K562 (cell line): ENCODE measurements at regions not wholly inside any gene's neighbourhood (a gene's known extent, or its start where the extent isn't known, plus 50 kb on each side); places are given as distances from the start of the nearest gene placed in this dataset.

Experiments
- CHD7 ChIP-seq: fragments of 200-600 bp; sonication (generic); IDR thresholded peaks from one replicate; pipeline ENCODE4 v1.6.1; 2012; ENCODE audit warnings: mild to moderate bottlenecking, low read depth, low read length, inconsistent platforms
- ETV5 ChIP-seq: sonication (generic); formaldehyde crosslinking; IDR thresholded peaks from 2 replicates; pipeline ENCODE4 v1.4.0; 2020; ENCODE audit warnings: low read depth, mild to moderate bottlenecking, missing genetic modification reagents
- MLX ChIP-seq, 2 experiments: fragments of 450-650 bp in 1 of 2; sonication (generic) in 1 of 2; formaldehyde crosslinking; conservative IDR thresholded peaks; 2 replicates each; pipeline versions ENCODE4 v1.4.0 to v1.8.1; 2020 to 2022; ENCODE audit warnings: mild to moderate bottlenecking in 1 of 2, missing genetic modification reagents in 1 of 2
- NBN ChIP-seq: fragments of 450-650 bp; IDR thresholded peaks from 2 replicates; pipeline ENCODE4 v1.6.1; 2016; ENCODE audit warnings: low read depth, mild to moderate bottlenecking
- SAFB2 ChIP-seq: fragments of 200-400 bp; formaldehyde crosslinking; IDR thresholded peaks from 2 replicates; pipeline ENCODE4 v1.6.1; 2018; ENCODE audit warnings: borderline replicate concordance, low read length, low read depth, moderate library complexity; ENCODE audit not compliant: severe bottlenecking
- SP1 ChIP-seq: sonication (generic); formaldehyde crosslinking; IDR thresholded peaks from 2 replicates; pipeline ENCODE4 v1.8.1; 2022; ENCODE audit warnings: mild to moderate bottlenecking, missing genetic modification reagents
- THRAP3 ChIP-seq: fragments of 450-650 bp; IDR thresholded peaks from 2 replicates; pipeline ENCODE4 v1.6.1; 2016; ENCODE audit warnings: mild to moderate bottlenecking, inconsistent platforms, borderline replicate concordance
- ZMIZ1 ChIP-seq, 2 experiments: fragments of 150-350 bp in 1 of 2; IDR thresholded peaks; 2 replicates each; pipeline ENCODE4 v1.6.1; 2012 to 2016; ENCODE audit warnings: low read depth in 2 of 2, low read length in 2 of 2, mild to moderate bottlenecking in 1 of 2, moderate library complexity in 1 of 2
- TF ChIP-seq, protein P1 (sequence below): fragments of 450-650 bp; conservative IDR thresholded peaks from 2 replicates; pipeline ENCODE4 v1.6.1; 2016; ENCODE audit warnings: missing genetic modification characterization, low read depth, mild to moderate bottlenecking, missing compliant biosample characterization, moderate library complexity

GRCh38 chr6:27688014-27688586, 215.2 kb upstream of the ZNF184 start (continued):
- TF ChIP-seq CHD7 (no peak), SP1 (CRISPR knock-in tag) (peak; percentile 74), THRAP3 (0 out of 2 replicates have a peak, but pooled peaks have one; percentile 70), MLX (CRISPR knock-in tag; conservative IDR thresholded peaks at IDR 0.05) (no peak), NBN (peak; percentile 92), SAFB2 (no peak), ETV5 (CRISPR knock-in tag) (0 out of 2 replicates have a peak, but pooled peaks have one; percentile 41), ZMIZ1 (IDR thresholded peaks at IDR 0.05; ENCODE audit: low read depth in 2 of 2, low read length in 2 of 2) (no peak)
- TF ChIP-seq, protein P1, sequence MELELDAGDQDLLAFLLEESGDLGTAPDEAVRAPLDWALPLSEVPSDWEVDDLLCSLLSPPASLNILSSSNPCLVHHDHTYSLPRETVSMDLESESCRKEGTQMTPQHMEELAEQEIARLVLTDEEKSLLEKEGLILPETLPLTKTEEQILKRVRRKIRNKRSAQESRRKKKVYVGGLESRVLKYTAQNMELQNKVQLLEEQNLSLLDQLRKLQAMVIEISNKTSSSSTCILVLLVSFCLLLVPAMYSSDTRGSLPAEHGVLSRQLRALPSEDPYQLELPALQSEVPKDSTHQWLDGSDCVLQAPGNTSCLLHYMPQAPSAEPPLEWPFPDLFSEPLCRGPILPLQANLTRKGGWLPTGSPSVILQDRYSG (tag) = peak; percentile 25; the same call in 1 of the 2 replicates
